ENCODE measurements at regions not wholly inside any gene's neighbourhood (a gene's known extent, or its start where the extent isn't known, plus 50 kb on each side); places are given as distances from the start of the nearest gene placed in this dataset.

DNA sequence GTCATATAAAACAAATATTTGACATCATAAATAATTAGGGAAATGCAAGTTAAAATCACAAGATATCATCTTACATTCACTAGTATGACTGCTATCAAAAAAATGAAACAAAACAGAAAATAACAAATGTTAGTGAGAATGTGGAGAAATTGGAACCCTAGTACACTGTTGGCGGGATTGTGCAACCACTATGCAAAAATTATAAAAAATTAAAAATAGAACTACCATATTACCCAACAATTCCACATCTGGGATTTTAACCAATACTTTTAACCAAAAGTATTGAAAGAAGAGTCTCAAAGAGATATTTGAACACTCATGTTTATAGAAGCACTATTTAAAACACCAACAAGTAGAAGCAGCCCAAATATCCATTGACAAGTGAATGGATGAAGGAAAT, 797.2 kb upstream of the ADAMTS5 start:
- H3K36me3 ChIP-seq (replicated peaks in 1 of 2; ENCODE audit: insufficient read depth in 1 of 2, low read depth in 2 of 2), result no peaks in the 10 kb centered on the region
- no peaks in the 10 kb centered on the region for H3K9me3 ChIP-seq
- intact Hi-C loops (cut with DNase I), result no loop called here
- DNase-seq (no peak), ATAC-seq (no peak)
- WGBS, 2 donors, result 90 to 91% methylated on average over 1 of the region's 1 CpG
- H3K27me3 ChIP-seq, result no peaks in the 10 kb centered on the region
- no peaks in the 10 kb centered on the region for H3K4me1 ChIP-seq
- TF ChIP-seq, protein P1, sequence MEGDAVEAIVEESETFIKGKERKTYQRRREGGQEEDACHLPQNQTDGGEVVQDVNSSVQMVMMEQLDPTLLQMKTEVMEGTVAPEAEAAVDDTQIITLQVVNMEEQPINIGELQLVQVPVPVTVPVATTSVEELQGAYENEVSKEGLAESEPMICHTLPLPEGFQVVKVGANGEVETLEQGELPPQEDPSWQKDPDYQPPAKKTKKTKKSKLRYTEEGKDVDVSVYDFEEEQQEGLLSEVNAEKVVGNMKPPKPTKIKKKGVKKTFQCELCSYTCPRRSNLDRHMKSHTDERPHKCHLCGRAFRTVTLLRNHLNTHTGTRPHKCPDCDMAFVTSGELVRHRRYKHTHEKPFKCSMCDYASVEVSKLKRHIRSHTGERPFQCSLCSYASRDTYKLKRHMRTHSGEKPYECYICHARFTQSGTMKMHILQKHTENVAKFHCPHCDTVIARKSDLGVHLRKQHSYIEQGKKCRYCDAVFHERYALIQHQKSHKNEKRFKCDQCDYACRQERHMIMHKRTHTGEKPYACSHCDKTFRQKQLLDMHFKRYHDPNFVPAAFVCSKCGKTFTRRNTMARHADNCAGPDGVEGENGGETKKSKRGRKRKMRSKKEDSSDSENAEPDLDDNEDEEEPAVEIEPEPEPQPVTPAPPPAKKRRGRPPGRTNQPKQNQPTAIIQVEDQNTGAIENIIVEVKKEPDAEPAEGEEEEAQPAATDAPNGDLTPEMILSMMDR (IDR thresholded peaks at IDR 0.05), result no peak
- no peak for TF ChIP-seq POLR2A (IDR thresholded peaks at IDR 0.05)
- H3K27ac ChIP-seq, result no peak overlapping the region
- H3K4me3 ChIP-seq, result no peak overlapping the region

DNA sequence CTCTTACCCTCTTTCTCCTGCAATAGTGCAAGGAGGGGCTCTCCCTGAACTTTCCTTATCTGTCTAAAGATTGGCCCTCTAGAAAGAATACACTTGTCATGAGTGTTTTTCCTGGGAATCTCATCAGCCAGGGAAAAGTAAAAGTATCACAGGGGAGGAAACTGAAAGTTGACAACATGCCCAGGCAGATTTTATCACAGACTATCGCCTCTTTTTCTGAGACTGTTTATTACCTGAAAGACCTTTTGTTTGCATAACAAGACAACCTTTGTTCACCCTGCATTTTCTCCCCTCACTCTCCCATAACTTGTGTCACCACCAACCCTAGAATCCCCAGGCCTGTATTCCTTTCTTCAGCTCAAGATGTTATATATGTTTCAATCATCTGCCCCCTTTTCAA, 794.7 kb upstream of the ADAMTS5 start:
- DNase-seq (no peak), ATAC-seq (no peak)
- Histone ChIP-seq H3K27me3 (no peaks in the 10 kb centered on the region), H3K4me3 (no peak overlapping the region), H3K9me3 (no peaks in the 10 kb centered on the region), H3K27ac (no peak overlapping the region), H3K36me3 (replicated peaks in 1 of 2; ENCODE audit: insufficient read depth in 1 of 2, low read depth in 2 of 2) (no peaks in the 10 kb centered on the region), H3K4me1 (no peaks in the 10 kb centered on the region)
- intact Hi-C loops (cut with DNase I), result no loop called here
- TF ChIP-seq, protein P1 (IDR thresholded peaks at IDR 0.05), result no peak
- TF ChIP-seq POLR2A (IDR thresholded peaks at IDR 0.05), result no peak
- WGBS, 2 donors, result 0 to 8% methylated on average over 1 of the region's 1 CpG

DNA sequence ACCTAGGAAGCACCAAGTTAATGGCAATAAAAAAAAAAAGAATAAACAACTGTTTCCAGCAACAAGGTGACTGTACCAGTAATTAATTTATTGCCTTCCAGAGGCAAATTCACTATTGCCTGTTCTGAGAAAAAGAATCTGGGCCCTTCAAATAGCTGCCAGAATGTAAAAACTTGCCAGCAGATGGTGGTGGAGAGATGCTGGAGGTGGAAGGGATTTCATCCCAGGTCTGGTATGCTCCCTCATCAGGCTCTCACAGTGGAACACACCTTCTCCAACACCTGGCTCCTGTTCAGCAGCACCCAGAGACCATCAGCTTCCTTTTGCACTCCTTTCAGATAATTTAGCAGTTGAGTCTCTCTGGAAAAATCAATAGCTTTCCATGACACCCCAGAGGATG, 792.9 kb upstream of the ADAMTS5 start:
- ATAC-seq (no peak), DNase-seq (no peak)
- Histone ChIP-seq H3K4me1 (no peaks in the 10 kb centered on the region), H3K36me3 (replicated peaks in 1 of 2; ENCODE audit: insufficient read depth in 1 of 2, low read depth in 2 of 2) (no peaks in the 10 kb centered on the region), H3K27ac (no peak overlapping the region), H3K27me3 (no peaks in the 10 kb centered on the region), H3K9me3 (no peaks in the 10 kb centered on the region), H3K4me3 (no peak overlapping the region)
- no peak for TF ChIP-seq POLR2A (IDR thresholded peaks at IDR 0.05)
- TF ChIP-seq, protein P1 (IDR thresholded peaks at IDR 0.05), result no peak
- intact Hi-C loops (cut with DNase I), result no loop called here

DNA sequence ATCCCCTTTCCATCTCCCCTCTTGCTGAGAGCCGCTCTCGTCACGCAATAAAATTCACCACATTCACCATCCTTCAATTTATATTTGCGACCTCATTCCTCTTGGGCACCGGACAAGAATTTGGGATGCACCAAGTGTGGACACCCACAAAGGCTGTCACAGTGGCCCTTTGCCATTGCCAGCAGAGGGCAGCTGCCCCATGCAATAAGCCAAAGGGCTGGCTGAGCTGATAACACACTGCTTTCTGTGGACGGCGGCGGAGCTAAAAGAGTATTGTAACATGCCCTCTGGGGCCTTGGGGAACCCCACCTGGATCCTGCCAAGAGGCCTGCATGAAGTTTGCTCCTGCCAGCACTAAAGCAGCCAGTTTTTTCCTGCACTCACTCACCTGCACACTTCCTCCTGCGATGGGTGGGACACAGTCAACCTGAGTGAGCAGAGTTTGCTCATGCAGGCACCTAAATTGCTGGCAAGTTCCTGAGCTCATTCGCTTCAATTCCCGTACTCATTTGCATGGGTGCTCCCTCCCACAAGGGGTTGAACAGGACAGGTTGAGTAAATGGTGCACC, 792.3 kb upstream of the ADAMTS5 start:
- DNase-seq (peak; percentile 39 to 68 (median 51)), ATAC-seq (peak; percentile 56)
- TF ChIP-seq, protein P1 (IDR thresholded peaks at IDR 0.05), result peak; percentile 29 to 57 (median 48)
- TF ChIP-seq POLR2A (IDR thresholded peaks at IDR 0.05), result no peak
- H3K4me3 ChIP-seq, result no peak overlapping the region
- H3K27ac ChIP-seq, result no peak overlapping the region
- H3K9me3 ChIP-seq, result no peaks in the 10 kb centered on the region
- intact Hi-C loops (cut with DNase I), result no loop called here
- H3K36me3 ChIP-seq (replicated peaks in 1 of 2; ENCODE audit: insufficient read depth in 1 of 2, low read depth in 2 of 2), result no peaks in the 10 kb centered on the region
- H3K4me1 ChIP-seq, result no peaks in the 10 kb centered on the region
- 63 to 72% methylated on average over 11 of the region's 11 CpGs for WGBS, 2 donors
- H3K27me3 ChIP-seq, result no peaks in the 10 kb centered on the region

DNA sequence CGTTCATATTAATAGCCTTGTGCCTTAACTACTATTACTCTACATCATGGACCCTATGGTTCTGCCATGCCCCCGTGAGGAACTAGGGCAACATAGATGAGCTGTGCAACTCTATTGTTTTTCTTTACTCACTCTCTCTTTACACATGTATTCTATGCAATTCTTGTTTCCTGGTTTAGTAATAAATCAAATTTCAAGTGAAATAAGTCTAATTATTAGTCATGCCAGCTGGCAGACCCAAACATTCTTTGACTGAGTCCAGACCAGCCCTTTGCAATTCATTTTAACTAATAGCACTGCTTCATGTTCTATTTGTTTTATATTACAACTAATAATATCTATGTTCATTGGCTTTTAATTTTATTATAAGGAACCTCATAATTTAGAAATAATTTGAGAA, 789.3 kb upstream of the ADAMTS5 start:
- WGBS, 2 donors, result 86 to 88% methylated on average over 2 of the region's 2 CpGs
- Histone ChIP-seq H3K36me3 (replicated peaks in 1 of 2; ENCODE audit: insufficient read depth in 1 of 2, low read depth in 2 of 2) (no peaks in the 10 kb centered on the region), H3K4me1 (no peaks in the 10 kb centered on the region), H3K9me3 (no peaks in the 10 kb centered on the region), H3K27me3 (no peaks in the 10 kb centered on the region), H3K4me3 (no peak overlapping the region), H3K27ac (no peak overlapping the region)
- DNase-seq (no peak), ATAC-seq (no peak)
- intact Hi-C loops (cut with DNase I), result no loop called here
- TF ChIP-seq, protein P1 (IDR thresholded peaks at IDR 0.05), result no peak
- TF ChIP-seq POLR2A (IDR thresholded peaks at IDR 0.05), result no peak
